Activated CD4-positive, alpha-beta T cell treated with anti-CD3 and anti-CD28 coated beads, Interleukin-10, Interleukin-2, amounts not matched to agents 100 ng/mL and 50 ng/mL, durations not matched to agents 16 hours and 8 hours (primary cell): ENCODE measurements at regions not wholly inside any gene's neighbourhood (a gene's known extent, or its start where the extent isn't known, plus 50 kb on each side); places are given as distances from the start of the nearest gene placed in this dataset.
"Not testable (repeated sequence)": the region's sequence is repeated elsewhere in the genome, so short reads cannot be mapped to it uniquely, and the experiment has no call there.

Experiments
- DNase-seq: peaks from one replicate; pipeline ENCODE4 v3.0.0-alpha.2; 2020

- no peak for DNase-seq
These were observed 88.7 kb upstream of the LUZP2 start for GRCh38 chr11:24408202-24408601.

- DNase-seq: no peak
These were observed 85.1 kb upstream of the LUZP2 start for GRCh38 chr11:24411791-24412190.

- DNase-seq: no peak
These were observed 84.1 kb upstream of the LUZP2 start for GRCh38 chr11:24412722-24413121.

- no peak for DNase-seq
These were observed 83.5 kb upstream of the LUZP2 start for GRCh38 chr11:24413391-24413790.

- DNase-seq: not testable (repeated sequence)
These were observed 80.8 kb upstream of the LUZP2 start for GRCh38 chr11:24415955-24416636.

DNA sequence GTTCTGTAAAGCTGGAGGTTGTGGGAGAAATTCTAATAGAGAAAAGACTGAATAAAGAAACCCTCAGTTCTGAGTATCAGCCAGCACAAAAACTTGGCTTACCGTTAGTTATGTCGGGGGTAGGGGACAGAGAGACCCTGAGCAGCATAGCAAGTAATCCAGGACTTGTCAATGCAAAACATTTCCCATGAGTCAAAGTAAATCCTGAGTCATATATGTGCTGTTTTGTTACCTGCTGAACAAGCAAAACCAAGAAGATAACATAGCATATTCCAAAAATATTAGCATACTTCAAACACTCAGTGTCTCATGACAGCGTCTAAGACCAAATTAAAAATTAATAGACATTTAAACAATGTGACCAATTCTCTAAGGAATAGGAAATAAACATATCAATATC is 75.1 kb upstream of the LUZP2 start:
- DNase-seq: no peak

GRCh38 chr11:24422376-24422775 is 74.5 kb upstream of the LUZP2 start:
- DNase-seq: no peak

DNA sequence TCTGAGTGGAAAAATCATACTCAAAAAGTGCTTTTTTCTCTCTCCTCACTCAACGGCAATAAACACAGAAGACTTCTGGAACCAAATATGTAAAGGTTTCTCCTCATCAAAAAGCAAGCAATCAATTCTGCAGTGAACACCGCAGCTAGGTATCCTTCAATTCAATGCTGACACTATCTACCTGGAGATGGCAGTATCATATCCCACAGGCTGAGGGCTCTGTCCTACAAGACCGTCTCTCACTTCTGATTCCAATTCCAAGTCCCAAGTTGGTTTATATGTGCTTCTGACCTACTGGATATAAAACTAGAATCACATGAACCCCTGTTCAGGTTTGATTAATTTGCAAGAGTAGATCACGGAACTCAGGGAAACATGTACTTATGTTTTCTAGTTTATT is 59.7 kb upstream of the LUZP2 start:
- DNase-seq: no peak
